Skeletal muscle tissue (tissue), 3 donors: ENCODE measurements at regions not wholly inside any gene's neighbourhood (a gene's known extent, or its start where the extent isn't known, plus 50 kb on each side); places are given as distances from the start of the nearest gene placed in this dataset.

Source experiments
- H3K27ac ChIP-seq: one replicate; pipeline ENCODE4 v1.7.0; 2013; ENCODE audit warnings: mild to moderate bottlenecking, low read depth, low read length, inconsistent platforms
- H3K27me3 ChIP-seq, 3 donors: one replicate each; pipeline ENCODE4 v1.7.0; 2013; ENCODE audit warnings: low read length in 3 of 3; ENCODE audit not compliant: control insufficient read depth in 3 of 3, insufficient read depth in 3 of 3
- H3K36me3 ChIP-seq, 3 donors: one replicate each; pipeline ENCODE4 v1.7.0; 2013; ENCODE audit warnings: low read length in 3 of 3; ENCODE audit not compliant: control insufficient read depth in 3 of 3, insufficient read depth in 3 of 3
- H3K4me1 ChIP-seq, 3 donors: one replicate each; pipeline ENCODE4 v1.7.0; 2013; ENCODE audit warnings: low read length in 3 of 3, mild to moderate bottlenecking in 3 of 3; ENCODE audit not compliant: control insufficient read depth in 3 of 3, insufficient read depth in 3 of 3
- H3K4me3 ChIP-seq, 3 donors: one replicate each; pipeline ENCODE4 v1.7.0; 2013; ENCODE audit warnings: low read length in 3 of 3
- H3K9ac ChIP-seq, 3 donors: one replicate each; pipeline ENCODE4 v1.7.0; 2013; ENCODE audit warnings: low read length in 3 of 3, mild to moderate bottlenecking in 3 of 3, moderate library complexity in 2 of 3, low read depth in 1 of 3
- H3K9me3 ChIP-seq, 3 donors: one replicate each; pipeline ENCODE4 v1.7.0; 2013; ENCODE audit warnings: low read length in 3 of 3; ENCODE audit not compliant: control insufficient read depth in 3 of 3
- donor health status: Osteomylitis.

GRCh38 chr5:4876804-4877203 lies 263.3 kb upstream of the ADAMTS16 start:
- Histone ChIP-seq H3K9ac (no peak overlapping the region), H3K4me1 (peaks cover 0 to 1% (median 0%) of the 10 kb centered on the region in 3 donors), H3K27me3 (peaks cover 0 to 3% (median 0%) of the 10 kb centered on the region in 3 donors), H3K27ac (no peak overlapping the region), H3K4me3 (no peak overlapping the region), H3K36me3 (no peaks in the 10 kb centered on the region), H3K9me3 (no peaks in the 10 kb centered on the region)

- Histone ChIP-seq H3K4me3 (no peak overlapping the region), H3K9me3 (no peaks in the 10 kb centered on the region), H3K27me3 (peaks cover 0 to 3% (median 0%) of the 10 kb centered on the region in 3 donors), H3K27ac (no peak overlapping the region), H3K4me1 (peaks cover 0 to 3% (median 3%) of the 10 kb centered on the region in 3 donors), H3K9ac (no peak overlapping the region), H3K36me3 (no peaks in the 10 kb centered on the region)
Measured at GRCh38 chr5:4877579-4877978, 262.6 kb upstream of the ADAMTS16 start.

- no peaks in the 10 kb centered on the region for H3K9me3 ChIP-seq
- H3K4me3 ChIP-seq = no peak overlapping the region
- no peaks in the 10 kb centered on the region for H3K36me3 ChIP-seq
- H3K27me3 ChIP-seq = peaks cover 0 to under 1% (median 0%) of the 10 kb centered on the region in 3 donors
- no peak overlapping the region for H3K9ac ChIP-seq
- peaks cover 0 to 3% (median 3%) of the 10 kb centered on the region in 3 donors for H3K4me1 ChIP-seq
- no peak overlapping the region for H3K27ac ChIP-seq
Measured at GRCh38 chr5:4879075-4879474, 261.1 kb upstream of the ADAMTS16 start.

- no peaks in the 10 kb centered on the region for H3K27me3 ChIP-seq
Measured at GRCh38 chr5:4879693-4880303, 260.3 kb upstream of the ADAMTS16 start.

GRCh38 chr5:4880304-4880741 lies 259.8 kb upstream of the ADAMTS16 start:
- Histone ChIP-seq H3K27ac (no peak overlapping the region), H3K36me3 (no peaks in the 10 kb centered on the region), H3K9me3 (no peaks in the 10 kb centered on the region), H3K27me3 (no peaks in the 10 kb centered on the region), H3K4me1 (peaks cover 0 to 3% (median 3%) of the 10 kb centered on the region in 3 donors), H3K4me3 (no peak overlapping the region), H3K9ac (no peak overlapping the region)

More at GRCh38 chr5:4879693-4880303, 260.3 kb upstream of the ADAMTS16 start:
- Histone ChIP-seq H3K36me3 (no peaks in the 10 kb centered on the region), H3K27ac (no peak overlapping the region), H3K4me1 (peaks cover 0 to 3% (median 3%) of the 10 kb centered on the region in 3 donors), H3K9me3 (no peaks in the 10 kb centered on the region), H3K4me3 (no peak overlapping the region), H3K9ac (peak overlapping the region in 1 of 3 donors; percentile 32)

- Histone ChIP-seq H3K36me3 (no peaks in the 10 kb centered on the region), H3K9ac (no peak overlapping the region), H3K4me3 (no peak overlapping the region), H3K4me1 (peaks cover 0 to 3% (median 3%) of the 10 kb centered on the region in 3 donors), H3K27me3 (no peaks in the 10 kb centered on the region), H3K27ac (no peak overlapping the region), H3K9me3 (no peaks in the 10 kb centered on the region)
Measured at GRCh38 chr5:4881366-4882002, 258.6 kb upstream of the ADAMTS16 start.

GRCh38 chr5:4882186-4882585 lies 257.9 kb upstream of the ADAMTS16 start:
- no peaks in the 10 kb centered on the region for H3K36me3 ChIP-seq
- H3K27me3 ChIP-seq = no peaks in the 10 kb centered on the region
- no peak overlapping the region for H3K9ac ChIP-seq
- no peak overlapping the region for H3K27ac ChIP-seq
- no peak overlapping the region for H3K4me3 ChIP-seq
- peaks cover 0 to 3% (median 3%) of the 10 kb centered on the region in 3 donors for H3K4me1 ChIP-seq
- no peaks in the 10 kb centered on the region for H3K9me3 ChIP-seq

- Histone ChIP-seq H3K27ac (no peak overlapping the region), H3K9ac (no peak overlapping the region), H3K4me3 (no peak overlapping the region), H3K27me3 (no peaks in the 10 kb centered on the region), H3K4me1 (peaks cover 0 to 3% (median 3%) of the 10 kb centered on the region in 3 donors), H3K9me3 (no peaks in the 10 kb centered on the region), H3K36me3 (no peaks in the 10 kb centered on the region)
Measured at GRCh38 chr5:4883360-4883759, 256.8 kb upstream of the ADAMTS16 start.

- Histone ChIP-seq H3K4me3 (no peak overlapping the region), H3K27me3 (peaks cover 0 to 4% (median 0%) of the 10 kb centered on the region in 3 donors), H3K9me3 (peaks cover 0 to 2% (median 0%) of the 10 kb centered on the region in 3 donors), H3K9ac (no peak overlapping the region), H3K36me3 (no peaks in the 10 kb centered on the region), H3K4me1 (no peaks in the 10 kb centered on the region), H3K27ac (no peak overlapping the region)
Measured at GRCh38 chr5:4893063-4893744, 246.9 kb upstream of the ADAMTS16 start.

- no peak overlapping the region for H3K4me3 ChIP-seq
- H3K9me3 ChIP-seq = peaks cover 0 to 2% (median 0%) of the 10 kb centered on the region in 3 donors
- H3K36me3 ChIP-seq = no peaks in the 10 kb centered on the region
- no peak overlapping the region for H3K9ac ChIP-seq
- peaks cover 0 to 4% (median 3%) of the 10 kb centered on the region in 3 donors for H3K27me3 ChIP-seq
- no peaks in the 10 kb centered on the region for H3K4me1 ChIP-seq
- no peak overlapping the region for H3K27ac ChIP-seq
Measured at GRCh38 chr5:4896328-4896727, 243.8 kb upstream of the ADAMTS16 start.
